Neuron (in vitro differentiated cells): ENCODE measurements at regions not wholly inside any gene's neighbourhood (a gene's known extent, or its start where the extent isn't known, plus 50 kb on each side); places are given as distances from the start of the nearest gene placed in this dataset.

ENCODE experiments used
- H2AFZ ChIP-seq: one replicate; pipeline ENCODE4 v1.6.1; 2013; ENCODE audit warnings: low read depth, mild to moderate bottlenecking, inconsistent platforms, low read length, moderate library complexity
- H3K27me3 ChIP-seq: one replicate; pipeline ENCODE4 v1.6.1; 2013; ENCODE audit warnings: low read length; ENCODE audit not compliant: insufficient read depth
- H3K36me3 ChIP-seq: one replicate; pipeline ENCODE4 v1.6.1; 2013; ENCODE audit warnings: low read length; ENCODE audit not compliant: insufficient read depth
- H3K4me1 ChIP-seq: one replicate; pipeline ENCODE4 v1.6.1; 2013; ENCODE audit warnings: low read length; ENCODE audit not compliant: insufficient read depth
- H3K4me3 ChIP-seq: 2 replicates; pipeline ENCODE4 v1.5.1; 2013; ENCODE audit warnings: mild to moderate bottlenecking, low read length, moderate library complexity
- H3K9me3 ChIP-seq: one replicate; pipeline ENCODE4 v1.6.1; 2013; ENCODE audit warnings: low read length

- Histone ChIP-seq H3K4me3 (no peak overlapping the region), H3K9me3 (no peaks in the 10 kb centered on the region), H3K27me3 (no peaks in the 10 kb centered on the region), H3K36me3 (no peaks in the 10 kb centered on the region), H2AFZ (no peak overlapping the region), H3K4me1 (peaks cover 2% of the 10 kb centered on the region)
Observed at GRCh38 chr6:113643407-113643770, 213.8 kb upstream of the MARCKS start.

DNA sequence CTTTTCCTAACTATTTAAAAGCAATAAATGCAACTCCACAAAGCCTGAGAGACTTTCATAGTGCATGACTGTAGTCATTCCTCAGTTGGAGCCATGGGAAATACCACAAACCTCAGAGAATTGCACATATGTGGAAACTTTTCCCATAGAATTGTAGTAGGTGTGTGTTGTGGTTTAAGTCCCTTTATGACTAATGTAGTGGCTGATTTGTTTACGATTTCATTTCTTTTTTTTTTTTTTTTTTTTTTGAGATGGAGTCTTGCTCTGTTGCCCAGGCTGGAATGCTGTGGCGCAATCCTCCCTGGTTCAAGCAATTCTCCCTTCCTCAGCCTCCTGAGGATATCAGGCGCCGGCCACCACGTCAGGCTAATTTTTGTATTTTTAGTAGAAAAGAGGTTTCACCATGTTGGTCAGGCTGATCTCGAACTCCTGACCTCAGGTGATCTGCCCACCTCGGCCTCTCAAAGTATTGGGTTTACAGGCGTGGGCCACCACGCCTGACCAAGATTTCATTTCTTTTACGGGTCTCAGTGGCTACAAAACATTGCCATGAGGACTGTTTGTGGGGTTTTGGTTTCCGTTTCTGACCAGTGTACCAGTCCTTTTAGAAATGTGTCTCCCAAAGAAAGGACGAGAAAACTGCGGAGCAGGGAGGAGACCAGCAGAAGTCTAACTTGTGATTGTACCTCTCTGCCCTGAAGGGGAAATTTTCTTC is 212.1 kb upstream of the MARCKS start:
- H3K4me1 ChIP-seq, result peaks cover 2% of the 10 kb centered on the region
- H3K36me3 ChIP-seq, result no peaks in the 10 kb centered on the region
- H3K4me3 ChIP-seq, result no peak overlapping the region
- H3K27me3 ChIP-seq, result no peaks in the 10 kb centered on the region
- no peak overlapping the region for H2AFZ ChIP-seq
- no peaks in the 10 kb centered on the region for H3K9me3 ChIP-seq

DNA sequence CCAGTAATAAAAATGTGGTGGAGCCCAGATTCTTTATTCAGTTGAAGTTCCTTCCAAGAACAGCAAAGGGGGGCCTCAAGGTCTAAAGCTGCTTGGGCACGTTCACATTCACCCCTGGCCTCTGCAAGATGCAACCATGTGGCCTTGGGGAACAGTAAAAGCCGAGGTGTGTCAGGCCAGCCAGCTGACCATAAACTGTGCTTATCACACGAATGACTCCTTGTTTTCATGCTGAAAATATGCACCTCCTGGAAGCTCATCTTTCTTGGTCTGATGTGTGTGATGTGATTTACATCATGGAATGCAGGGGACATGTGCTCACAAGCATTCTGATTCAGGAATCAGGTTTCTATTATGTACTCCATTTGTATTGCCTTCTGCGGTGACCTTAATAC is 211.6 kb upstream of the MARCKS start:
- H3K9me3 ChIP-seq, result no peaks in the 10 kb centered on the region
- H3K4me1 ChIP-seq, result peaks cover 2% of the 10 kb centered on the region
- no peaks in the 10 kb centered on the region for H3K27me3 ChIP-seq
- H2AFZ ChIP-seq, result no peak overlapping the region
- H3K36me3 ChIP-seq, result no peaks in the 10 kb centered on the region
- H3K4me3 ChIP-seq, result no peak overlapping the region

GRCh38 chr6:113645986-113646385 is 211.2 kb upstream of the MARCKS start:
- Histone ChIP-seq H3K4me1 (peaks cover 2% of the 10 kb centered on the region), H3K36me3 (no peaks in the 10 kb centered on the region), H3K4me3 (no peak overlapping the region), H3K9me3 (no peaks in the 10 kb centered on the region), H2AFZ (no peak overlapping the region), H3K27me3 (no peaks in the 10 kb centered on the region)

DNA sequence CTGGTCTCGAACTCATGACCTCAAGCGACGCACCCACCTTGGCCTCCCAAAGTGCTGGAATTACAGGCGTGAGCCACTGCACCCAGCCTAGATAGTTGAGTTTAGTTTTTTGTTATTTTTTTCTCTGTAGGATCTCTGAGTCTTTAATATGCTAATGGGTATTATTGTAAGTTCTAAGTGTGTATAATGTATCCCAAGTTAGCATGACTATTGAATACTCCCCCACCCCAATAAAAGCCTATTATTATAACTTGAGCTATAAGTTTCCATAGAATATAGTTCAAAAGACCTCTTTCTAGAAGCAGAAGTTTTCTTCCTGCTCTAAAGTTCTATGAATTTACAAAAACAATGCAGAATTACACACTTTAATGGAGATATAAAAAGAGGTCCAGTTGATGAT is 210.4 kb upstream of the MARCKS start:
- Histone ChIP-seq H3K9me3 (no peaks in the 10 kb centered on the region), H3K27me3 (no peaks in the 10 kb centered on the region), H3K4me3 (no peak overlapping the region), H3K36me3 (no peaks in the 10 kb centered on the region), H3K4me1 (peaks cover 2% of the 10 kb centered on the region), H2AFZ (no peak overlapping the region)

GRCh38 chr6:113647143-113647889 is 209.8 kb upstream of the MARCKS start:
- H2AFZ ChIP-seq, result no peak overlapping the region
- no peak overlapping the region for H3K4me3 ChIP-seq
- peaks cover 2% of the 10 kb centered on the region for H3K4me1 ChIP-seq
- no peaks in the 10 kb centered on the region for H3K27me3 ChIP-seq
- no peaks in the 10 kb centered on the region for H3K36me3 ChIP-seq
- no peaks in the 10 kb centered on the region for H3K9me3 ChIP-seq

DNA sequence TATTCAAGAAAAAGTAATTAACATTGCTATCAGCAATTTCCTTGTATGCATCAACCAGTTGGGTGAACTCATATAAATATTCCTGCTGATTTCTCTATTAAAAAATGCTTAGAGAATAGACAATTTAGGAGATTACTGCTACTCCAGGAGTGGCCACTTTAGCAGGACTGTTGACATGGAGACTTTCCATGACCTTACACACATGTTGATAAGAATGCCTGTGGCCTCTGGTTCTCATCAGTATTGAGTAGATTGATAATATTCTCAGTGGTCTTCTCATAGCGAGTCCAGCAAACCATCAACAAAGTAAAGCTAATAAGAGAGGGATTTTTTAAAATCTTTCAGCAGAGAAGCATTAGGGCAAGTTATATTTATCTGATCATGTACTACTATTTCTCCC is 208.4 kb upstream of the MARCKS start:
- Histone ChIP-seq H3K27me3 (no peaks in the 10 kb centered on the region), H3K36me3 (no peaks in the 10 kb centered on the region), H3K4me3 (no peak overlapping the region), H3K4me1 (no peaks in the 10 kb centered on the region), H3K9me3 (no peaks in the 10 kb centered on the region), H2AFZ (no peak overlapping the region)

GRCh38 chr6:113649276-113649675 is 207.9 kb upstream of the MARCKS start:
- Histone ChIP-seq H3K4me1 (no peaks in the 10 kb centered on the region), H3K9me3 (no peaks in the 10 kb centered on the region), H3K4me3 (no peak overlapping the region), H2AFZ (no peak overlapping the region), H3K27me3 (no peaks in the 10 kb centered on the region), H3K36me3 (no peaks in the 10 kb centered on the region)

DNA sequence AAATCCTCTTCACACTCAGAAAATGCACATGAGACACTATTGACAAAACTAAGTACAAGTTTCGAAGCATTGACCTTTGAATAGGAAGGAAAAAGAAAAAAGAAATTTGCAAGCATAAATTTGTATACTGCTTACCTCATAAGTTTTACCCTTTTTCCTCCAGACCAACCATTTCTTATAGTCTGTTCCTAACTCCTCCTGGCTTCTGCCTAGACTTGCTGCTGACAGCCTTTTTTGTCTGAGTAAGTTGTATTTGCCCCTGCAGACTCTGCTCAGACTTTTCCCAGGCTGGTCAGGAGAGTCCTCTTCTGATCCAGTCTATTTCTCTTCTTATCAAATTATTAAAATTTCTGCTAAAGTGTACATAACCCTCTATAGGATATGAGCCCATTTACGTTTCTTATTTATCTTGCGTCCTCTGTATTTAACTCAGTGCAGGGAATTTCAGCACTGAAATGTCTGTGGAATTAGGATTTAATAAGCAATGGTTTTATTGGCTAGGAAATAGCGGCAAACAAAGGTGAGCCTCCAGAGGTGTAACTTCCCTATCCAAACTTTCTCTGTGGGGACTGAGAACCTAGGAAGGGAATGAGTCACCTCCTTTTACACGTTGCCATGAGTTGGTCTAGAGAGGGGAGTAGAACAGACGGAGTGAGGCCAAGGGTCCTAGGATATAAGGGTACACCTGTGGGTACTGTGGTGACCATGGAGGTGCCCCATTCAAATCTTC is 207.1 kb upstream of the MARCKS start:
- no peak overlapping the region for H2AFZ ChIP-seq
- H3K36me3 ChIP-seq, result no peaks in the 10 kb centered on the region
- no peak overlapping the region for H3K4me3 ChIP-seq
- H3K4me1 ChIP-seq, result no peaks in the 10 kb centered on the region
- H3K27me3 ChIP-seq, result no peaks in the 10 kb centered on the region
- no peaks in the 10 kb centered on the region for H3K9me3 ChIP-seq

DNA sequence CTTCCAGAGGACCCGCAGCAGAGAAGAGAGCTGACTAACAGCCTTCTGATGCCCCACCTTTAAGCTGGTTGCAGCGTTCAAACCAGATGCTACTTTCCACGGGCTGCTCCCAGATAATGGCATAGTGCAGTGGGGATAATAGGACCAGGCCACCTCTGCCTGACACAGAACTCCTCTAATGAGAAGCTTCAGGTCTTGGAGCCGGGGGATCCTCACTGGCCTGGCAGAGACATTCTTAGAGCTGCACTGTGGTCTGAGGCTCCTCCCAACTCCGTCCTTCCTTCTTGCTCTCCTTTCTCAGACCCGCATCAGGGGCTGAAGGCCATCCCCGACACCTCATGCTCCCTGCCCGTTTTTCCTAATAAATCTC is 206.6 kb upstream of the MARCKS start:
- H3K9me3 ChIP-seq, result no peaks in the 10 kb centered on the region
- H3K4me1 ChIP-seq, result no peaks in the 10 kb centered on the region
- H2AFZ ChIP-seq, result no peak overlapping the region
- no peaks in the 10 kb centered on the region for H3K36me3 ChIP-seq
- no peaks in the 10 kb centered on the region for H3K27me3 ChIP-seq
- H3K4me3 ChIP-seq, result no peak overlapping the region

- no peaks in the 10 kb centered on the region for H3K36me3 ChIP-seq
- no peaks in the 10 kb centered on the region for H3K4me1 ChIP-seq
- no peak overlapping the region for H3K4me3 ChIP-seq
- H3K9me3 ChIP-seq, result no peaks in the 10 kb centered on the region
- no peak overlapping the region for H2AFZ ChIP-seq
- no peaks in the 10 kb centered on the region for H3K27me3 ChIP-seq
Observed at GRCh38 chr6:113651120-113651519, 206.0 kb upstream of the MARCKS start.

- no peaks in the 10 kb centered on the region for H3K4me1 ChIP-seq
- H3K27me3 ChIP-seq, result no peaks in the 10 kb centered on the region
- no peaks in the 10 kb centered on the region for H3K9me3 ChIP-seq
- no peak overlapping the region for H3K4me3 ChIP-seq
- H2AFZ ChIP-seq, result no peak overlapping the region
- no peaks in the 10 kb centered on the region for H3K36me3 ChIP-seq
Observed at GRCh38 chr6:113651920-113652319, 205.2 kb upstream of the MARCKS start.

GRCh38 chr6:113653275-113653674 is 203.9 kb upstream of the MARCKS start:
- no peaks in the 10 kb centered on the region for H3K27me3 ChIP-seq
- no peak overlapping the region for H3K4me3 ChIP-seq
- H3K9me3 ChIP-seq, result no peaks in the 10 kb centered on the region
- H2AFZ ChIP-seq, result no peak overlapping the region
- H3K4me1 ChIP-seq, result no peaks in the 10 kb centered on the region
- H3K36me3 ChIP-seq, result no peaks in the 10 kb centered on the region
